Coronary artery (tissue), 2 donors: ENCODE measurements at regions not wholly inside any gene's neighbourhood (a gene's known extent, or its start where the extent isn't known, plus 50 kb on each side); places are given as distances from the start of the nearest gene placed in this dataset.
"Not testable (repeated sequence)": the region's sequence is repeated elsewhere in the genome, so short reads cannot be mapped to it uniquely, and the experiment has no call there.

Experiments
- DNase-seq: peaks from one replicate; pipeline ENCODE4 v3.0.0-alpha.2; 2017; ENCODE audit warnings: low spot score
- H3K27ac ChIP-seq, 2 donors: fragments of 200-600 bp; sonication (generic); one replicate each; pipeline ENCODE4 v1.5.1; 2016 to 2019
- H3K4me3 ChIP-seq: fragments of 200-600 bp; sonication (generic); 2 replicates; pipeline ENCODE4 v1.5.1; 2016; ENCODE audit warnings: mild to moderate bottlenecking, moderate library complexity
- TF ChIP-seq, protein P1 (sequence below): fragments of 200-600 bp; sonication (generic); IDR thresholded peaks from one replicate; pipeline ENCODE4 v1.5.1; 2019; ENCODE audit warnings: antibody characterized with exemption

DNA sequence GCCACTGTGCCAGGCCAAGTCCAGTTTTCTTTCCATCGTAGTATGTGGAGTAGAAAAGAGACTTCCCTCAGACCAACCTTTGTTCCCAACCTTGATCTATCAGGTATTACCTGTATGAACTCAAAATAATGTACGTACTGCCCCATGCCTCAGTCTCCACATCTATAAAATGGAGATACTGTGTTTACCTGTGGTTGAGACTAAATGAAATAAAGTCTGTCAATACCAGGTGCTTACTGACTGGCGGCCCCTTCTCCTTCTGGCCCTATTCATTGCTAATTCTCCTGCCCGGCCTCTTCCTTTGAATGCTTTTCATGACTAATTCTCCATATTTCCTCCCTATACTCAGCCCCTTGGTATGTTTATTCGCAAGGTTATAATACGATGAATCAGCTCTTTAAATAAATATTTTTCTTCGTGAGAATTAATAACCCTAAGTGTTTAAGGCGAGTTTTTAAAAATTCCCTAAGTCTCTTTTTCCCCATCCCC lies 89.6 kb upstream of the BASP1 start:
- DNase-seq, result no peak
- TF ChIP-seq, protein P1, sequence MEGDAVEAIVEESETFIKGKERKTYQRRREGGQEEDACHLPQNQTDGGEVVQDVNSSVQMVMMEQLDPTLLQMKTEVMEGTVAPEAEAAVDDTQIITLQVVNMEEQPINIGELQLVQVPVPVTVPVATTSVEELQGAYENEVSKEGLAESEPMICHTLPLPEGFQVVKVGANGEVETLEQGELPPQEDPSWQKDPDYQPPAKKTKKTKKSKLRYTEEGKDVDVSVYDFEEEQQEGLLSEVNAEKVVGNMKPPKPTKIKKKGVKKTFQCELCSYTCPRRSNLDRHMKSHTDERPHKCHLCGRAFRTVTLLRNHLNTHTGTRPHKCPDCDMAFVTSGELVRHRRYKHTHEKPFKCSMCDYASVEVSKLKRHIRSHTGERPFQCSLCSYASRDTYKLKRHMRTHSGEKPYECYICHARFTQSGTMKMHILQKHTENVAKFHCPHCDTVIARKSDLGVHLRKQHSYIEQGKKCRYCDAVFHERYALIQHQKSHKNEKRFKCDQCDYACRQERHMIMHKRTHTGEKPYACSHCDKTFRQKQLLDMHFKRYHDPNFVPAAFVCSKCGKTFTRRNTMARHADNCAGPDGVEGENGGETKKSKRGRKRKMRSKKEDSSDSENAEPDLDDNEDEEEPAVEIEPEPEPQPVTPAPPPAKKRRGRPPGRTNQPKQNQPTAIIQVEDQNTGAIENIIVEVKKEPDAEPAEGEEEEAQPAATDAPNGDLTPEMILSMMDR, result no peak
- Histone ChIP-seq H3K4me3 (no peak overlapping the region), H3K27ac (no peak overlapping the region)

DNA sequence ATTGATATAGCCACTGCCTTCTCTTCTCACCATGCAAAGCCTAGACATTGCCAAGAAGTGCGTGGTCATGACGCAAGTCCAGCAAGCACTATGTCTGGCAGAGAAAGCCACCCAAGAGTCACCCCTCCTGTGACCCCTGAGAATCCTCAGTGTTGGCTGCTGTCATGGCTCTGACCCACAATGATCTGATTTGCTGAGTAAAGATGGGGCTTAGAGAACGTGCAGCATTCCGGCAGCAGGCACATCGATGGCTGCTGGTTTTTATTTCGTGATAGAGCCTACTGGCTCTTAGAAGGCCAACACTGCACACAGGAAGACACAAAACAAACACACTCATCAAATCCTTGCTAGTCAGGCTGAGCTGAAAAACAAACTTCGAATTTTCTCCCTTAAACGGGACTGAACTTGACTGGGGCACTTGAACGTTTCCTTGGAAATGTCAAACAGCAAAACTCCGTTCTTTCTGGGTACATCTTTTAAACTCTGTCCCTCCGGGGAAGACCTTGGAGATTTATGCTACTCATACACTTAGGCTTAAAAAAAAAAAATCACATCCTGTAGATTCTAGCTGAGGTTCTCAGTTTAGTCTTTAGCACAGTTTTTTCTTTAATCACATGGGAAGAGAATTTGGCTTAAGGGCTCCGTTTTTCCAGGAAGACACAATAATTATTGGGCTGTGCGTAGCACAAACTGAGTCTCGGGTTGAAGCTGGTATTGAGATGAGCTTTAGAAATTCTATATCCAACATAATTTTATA lies 88.2 kb upstream of the BASP1 start:
- no peak for DNase-seq
- TF ChIP-seq, protein P1, result no peak
- Histone ChIP-seq H3K4me3 (no peak overlapping the region), H3K27ac (no peak overlapping the region)

DNA sequence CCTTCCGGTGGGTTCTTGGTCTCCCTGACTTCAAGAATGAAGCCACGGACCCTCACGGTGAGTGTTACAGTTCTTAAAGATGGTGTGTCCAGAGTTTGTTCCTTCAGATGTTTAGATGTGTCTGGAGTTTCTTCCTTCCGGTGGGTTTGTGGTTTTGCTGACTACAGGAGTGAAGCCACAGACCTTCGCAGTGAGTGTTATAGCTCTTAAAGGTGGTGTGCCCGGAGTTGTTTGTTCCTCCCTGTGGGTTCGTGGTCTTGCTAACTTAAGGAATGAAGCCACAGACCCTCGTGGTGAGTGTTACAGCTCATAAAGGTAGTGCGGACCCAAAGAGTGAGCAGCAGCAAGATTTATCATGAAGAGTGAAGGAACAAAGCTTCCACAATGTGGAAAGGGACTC lies 87.1 kb upstream of the BASP1 start:
- not testable (repeated sequence) for H3K4me3 ChIP-seq, DNase-seq, H3K27ac ChIP-seq

DNA sequence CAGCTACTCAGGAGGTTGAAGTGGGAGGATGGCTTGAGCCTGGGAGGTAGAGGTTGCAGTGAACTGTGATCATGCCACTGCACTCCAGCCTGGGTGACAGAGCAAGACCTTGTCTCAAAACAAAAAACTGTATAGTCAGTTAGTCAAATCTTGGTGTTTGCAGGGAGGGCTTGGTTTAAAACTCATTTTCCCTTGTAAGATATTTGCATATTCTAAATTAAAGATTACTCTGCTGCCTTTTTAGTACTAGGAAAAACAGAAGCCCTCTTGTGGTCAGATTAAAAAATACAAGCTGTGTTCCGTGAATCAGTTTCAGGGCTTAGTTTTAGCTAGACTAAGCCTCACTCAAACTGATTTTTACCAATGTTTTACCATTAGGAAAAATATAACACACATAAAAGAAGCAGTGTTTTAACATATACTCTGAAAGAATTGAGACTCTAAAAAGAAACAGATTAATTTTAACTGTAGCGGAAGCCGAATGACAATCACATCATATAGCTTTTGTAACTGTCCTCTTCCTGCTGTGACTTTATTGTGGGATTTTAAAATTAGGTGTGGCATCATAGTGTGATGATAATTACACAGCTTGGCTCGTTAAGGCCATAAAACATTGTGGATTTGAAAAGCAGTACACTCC lies 84.9 kb upstream of the BASP1 start:
- Histone ChIP-seq H3K27ac (no peak overlapping the region), H3K4me3 (no peak overlapping the region)
- TF ChIP-seq, protein P1, result peak; percentile 66
- DNase-seq, result no peak

DNA sequence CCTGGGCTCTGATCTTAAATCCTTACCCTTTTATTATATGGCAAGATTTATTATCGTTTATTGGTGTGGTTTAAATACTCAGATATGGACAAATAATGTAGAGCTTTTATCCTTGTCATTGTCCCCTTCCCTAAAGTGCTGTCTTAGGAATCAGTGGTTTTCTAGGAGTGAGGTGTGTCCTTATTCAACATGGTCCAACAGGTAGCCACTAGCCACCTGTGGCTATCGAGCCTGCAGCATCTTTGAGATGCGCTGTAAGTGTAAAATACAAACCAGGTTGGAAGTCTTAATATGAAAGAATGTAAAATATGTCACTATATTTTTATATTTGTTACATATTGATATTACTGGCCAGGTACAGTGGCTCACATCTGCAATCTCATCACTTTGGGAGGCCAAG lies 82.4 kb upstream of the BASP1 start:
- TF ChIP-seq, protein P1, result no peak
- Histone ChIP-seq H3K4me3 (no peak overlapping the region), H3K27ac (no peak overlapping the region)
- no peak for DNase-seq

DNA sequence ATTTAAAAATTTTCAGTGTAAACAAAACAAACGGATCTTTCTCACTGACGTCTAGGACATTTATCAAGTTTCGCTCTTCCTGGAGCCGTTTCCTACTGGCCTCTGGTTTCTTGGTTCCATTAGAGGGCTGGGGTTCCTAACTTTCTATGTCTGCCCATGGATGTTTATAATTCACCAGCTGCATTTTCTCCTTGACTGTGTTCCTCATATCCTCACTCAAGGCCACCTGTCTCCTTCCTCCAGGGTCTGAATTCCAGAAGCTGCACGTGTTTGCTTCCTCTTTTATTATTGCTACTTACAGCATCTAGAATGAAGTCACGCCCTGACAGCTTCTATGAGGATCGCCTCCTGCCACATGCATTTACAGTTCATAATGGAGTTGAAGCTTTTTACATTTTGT lies 74.1 kb upstream of the BASP1 start:
- Histone ChIP-seq H3K4me3 (no peak overlapping the region), H3K27ac (no peak overlapping the region)
- TF ChIP-seq, protein P1, result no peak
- no peak for DNase-seq

DNA sequence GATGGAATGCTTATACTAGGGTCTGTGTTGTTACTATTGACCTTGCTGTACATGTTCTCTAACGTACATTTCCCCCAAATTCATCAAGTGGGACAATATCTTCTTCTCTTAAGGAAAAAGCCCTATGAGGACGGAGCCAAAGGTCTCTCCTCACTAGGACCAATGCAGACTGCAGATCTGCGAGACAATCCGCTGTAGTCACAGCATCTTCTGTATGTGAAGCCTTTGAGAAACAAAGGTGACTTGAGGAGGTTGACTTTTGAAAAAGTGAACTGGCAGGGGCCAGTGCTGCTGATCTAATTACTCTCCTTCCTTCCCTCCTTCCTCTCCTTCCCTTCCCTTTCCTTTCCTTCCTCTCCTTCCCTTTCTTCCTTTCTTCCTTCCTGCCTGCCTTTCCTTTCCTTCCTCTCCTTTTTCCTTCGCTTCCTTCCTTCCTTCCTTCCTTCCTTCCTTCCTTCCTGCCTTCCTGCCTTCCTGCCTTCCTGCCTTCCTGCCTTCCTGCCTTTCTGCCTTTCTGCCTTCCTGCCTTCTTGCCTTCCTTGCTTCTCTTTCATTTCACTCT lies 71.1 kb upstream of the BASP1 start:
- Histone ChIP-seq H3K4me3 (no peak overlapping the region), H3K27ac (no peak overlapping the region)
- TF ChIP-seq, protein P1, result no peak
- DNase-seq, result no peak
